Endothelial cell of umbilical vein (primary cell): ENCODE measurements at regions not wholly inside any gene's neighbourhood (a gene's known extent, or its start where the extent isn't known, plus 50 kb on each side); places are given as distances from the start of the nearest gene placed in this dataset.

Source experiments
- BruUV-seq: library from RNA; stranded (reverse); fragments of 400-500 nt; replicated peaks from 2 replicates; lab custom pipeline; 2021; lab: Mats Ljungman, UMichigan
- CTCF ChIA-PET: fragments of 300-600, 350-600 bp; sonication (Branson Sonifier 250); formaldehyde crosslinking; loops from one replicate; lab custom pipeline; 2021; ENCODE audit warnings: antibody characterized with exemption, inconsistent platforms; lab: Charles Lee
- POLR2A ChIA-PET: fragments of 300-600, 350-600 bp; sonication (Branson Sonifier 250); formaldehyde crosslinking; loops from one replicate; lab custom pipeline; 2021; ENCODE audit warnings: antibody characterized with exemption, inconsistent platforms; lab: Charles Lee
- DNase-seq: peaks from one replicate; pipeline ENCODE4 v3.0.0-alpha.2; 2011; ENCODE audit warnings: low read depth, low spot score
- FAIRE-seq: peaks from 2 replicates; lab custom pipeline; 2011; peaks lifted over from hg19 to GRCh38; lab: Jason Lieb, UNC
- H2AFZ ChIP-seq: 2 replicates; pipeline ENCODE4 v1.6.0; 2012; ENCODE audit warnings: low read depth, low read length, control low read depth, inconsistent platforms
- H3K27ac ChIP-seq: 2 replicates; pipeline ENCODE4 v1.5.1; 2011; ENCODE audit warnings: low read depth, mild to moderate bottlenecking, control low read depth, low read length, moderate library complexity; ENCODE audit not compliant: insufficient read depth
- H3K27me3 ChIP-seq, 2 experiments: 2 replicates each; pipeline versions ENCODE4 v1.6.0 to v1.6.1; 2011; ENCODE audit warnings: low read length in 2 of 2, mixed read lengths in 1 of 2; ENCODE audit not compliant: control insufficient read depth in 2 of 2, insufficient read depth in 2 of 2
- H3K36me3 ChIP-seq, 2 experiments: 2 replicates in 1 of 2; 3 replicates in 1 of 2; pipeline ENCODE4 v1.5.1; 2011; ENCODE audit warnings: low read length in 2 of 2, mild to moderate bottlenecking in 1 of 2, moderate library complexity in 1 of 2; ENCODE audit not compliant: control insufficient read depth in 2 of 2, insufficient read depth in 2 of 2; ENCODE audit errors: extremely low read depth in 1 of 2
- H3K4me1 ChIP-seq: 3 replicates; pipeline ENCODE4 v1.5.1; 2011; ENCODE audit warnings: mild to moderate bottlenecking, low read length; ENCODE audit not compliant: control insufficient read depth, insufficient read depth; ENCODE audit errors: extremely low read depth
- H3K4me2 ChIP-seq: 2 replicates; pipeline ENCODE4 v1.6.1; 2011; ENCODE audit warnings: low read length, control low read depth, mixed read lengths; ENCODE audit not compliant: insufficient read depth
- H3K4me3 ChIP-seq, 3 experiments: fragments of 200-600 bp in 1 of 3; sonication (generic), shearing (Covaris generic) in 1 of 3; replicated peaks in 1 of 3; 2 replicates each; pipeline ENCODE4 v1.5.1; 2011 to 2016; ENCODE audit warnings: control low read depth in 3 of 3, low read length in 3 of 3, mild to moderate bottlenecking in 2 of 3, inconsistent platforms in 1 of 3, low read depth in 1 of 3, moderate library complexity in 1 of 3; ENCODE audit not compliant: insufficient read depth in 1 of 3
- H3K79me2 ChIP-seq: 2 replicates; pipeline ENCODE4 v1.6.0; 2012; ENCODE audit warnings: low read length, inconsistent platforms; ENCODE audit not compliant: control insufficient read depth, insufficient read depth
- H3K9ac ChIP-seq: replicated peaks from 2 replicates; pipeline ENCODE3; 2011; ENCODE audit warnings: low read length, control low read depth; ENCODE audit not compliant: insufficient read depth; ENCODE audit errors: extremely low read depth
- H3K9me1 ChIP-seq: replicated peaks from 3 replicates; pipeline ENCODE4 v1.6.0; 2011; ENCODE audit warnings: mild to moderate bottlenecking, low read length; ENCODE audit not compliant: control insufficient read depth, insufficient read depth; ENCODE audit errors: extremely low read depth
- H3K9me3 ChIP-seq: replicated peaks from 2 replicates; pipeline ENCODE4 v1.5.1; 2012; ENCODE audit warnings: low read length, inconsistent platforms; ENCODE audit not compliant: control insufficient read depth, insufficient read depth
- H4K20me1 ChIP-seq: replicated peaks from 2 replicates; pipeline ENCODE3; 2011; ENCODE audit warnings: mild to moderate bottlenecking, low read length; ENCODE audit not compliant: control insufficient read depth, insufficient read depth; ENCODE audit errors: extremely low read depth
- EZH2 ChIP-seq: IDR thresholded peaks from 2 replicates; pipeline ENCODE4 v1.6.1; 2012; ENCODE audit warnings: borderline replicate concordance, low read depth, mild to moderate bottlenecking, moderate library complexity, low read length, inconsistent platforms; ENCODE audit not compliant: severe bottlenecking
- FOS ChIP-seq: IDR thresholded peaks from 2 replicates; pipeline ENCODE4 v1.6.1; 2011; ENCODE audit warnings: mild to moderate bottlenecking, low read length, moderate library complexity, borderline replicate concordance; ENCODE audit not compliant: insufficient read depth
- GATA2 ChIP-seq: IDR thresholded peaks from 2 replicates; pipeline ENCODE4 v1.7.0; 2011; ENCODE audit warnings: low read depth, mild to moderate bottlenecking, moderate library complexity, mixed read lengths, low read length; ENCODE audit not compliant: insufficient read length, insufficient read depth
- JUN ChIP-seq: IDR thresholded peaks from 2 replicates; pipeline ENCODE4 v1.6.1; 2011; ENCODE audit warnings: borderline replicate concordance, low read depth; ENCODE audit not compliant: insufficient read length, insufficient read depth
- MYC ChIP-seq: IDR thresholded peaks from one replicate; pipeline ENCODE4 v1.6.1; 2011; ENCODE audit warnings: mild to moderate bottlenecking, low read depth, low read length
- POLR2A ChIP-seq: IDR thresholded peaks from 2 replicates; pipeline ENCODE4 v1.6.1; 2012; ENCODE audit warnings: low read depth, mild to moderate bottlenecking, control low read depth, low read length
- POLR2AphosphoS5 ChIP-seq: IDR thresholded peaks from 2 replicates; pipeline ENCODE4 v1.6.1; 2012; ENCODE audit warnings: low read depth, mild to moderate bottlenecking, control low read depth, low read length, moderate library complexity; ENCODE audit not compliant: insufficient read depth
- dilution Hi-C: fragments of 300-500 bp; cut with MboI; formaldehyde crosslinking; loops from one replicate; pipeline ENCODE4 v1.15.0; 2019; ENCODE audit warnings: low sequenced_read_pairs; ENCODE audit not compliant: extremely low pct_ligation_motif_present
- intact Hi-C: fragments of 100-400 bp; cut with micrococcal nuclease; formaldehyde crosslinking; loops from one replicate; pipeline ENCODE4 v1.10.0; 2022
- TF ChIP-seq, protein P1 (sequence below), 2 donors: IDR thresholded peaks; 1 replicate in 1 of 2; 2 replicates in 1 of 2; pipeline ENCODE4 v1.5.1; 2011; ENCODE audit warnings: low read length in 2 of 2, mild to moderate bottlenecking in 2 of 2, moderate library complexity in 2 of 2, control low read depth in 1 of 2, inconsistent platforms in 1 of 2, low read depth in 1 of 2; ENCODE audit not compliant: insufficient read depth in 1 of 2; ENCODE audit errors: extremely low read depth in 1 of 2
- TF ChIP-seq, protein P2 (sequence below): IDR thresholded peaks from 2 replicates; pipeline ENCODE4 v1.6.1; 2011; ENCODE audit not compliant: insufficient read depth, insufficient read length

DNA sequence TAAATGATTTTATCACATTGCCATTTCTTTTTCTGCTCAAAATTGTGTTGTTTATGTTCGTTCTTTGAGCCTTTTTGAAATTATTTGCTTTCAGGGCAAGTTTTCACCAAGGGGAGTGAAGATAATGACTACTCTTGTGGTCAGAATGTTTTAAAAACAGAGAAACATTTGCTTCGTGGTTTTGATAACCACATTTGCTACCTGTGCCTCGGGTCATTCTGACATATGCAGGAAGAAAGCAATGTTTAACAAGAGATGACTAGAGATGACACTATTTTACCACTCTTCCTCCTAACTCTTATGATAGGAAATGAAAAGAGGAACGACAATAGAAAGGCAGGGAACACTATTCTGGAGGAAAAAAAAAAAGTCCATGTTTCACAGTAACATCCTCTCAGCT lies 1496.5 kb upstream of the GOT2 start:
- Histone ChIP-seq H3K4me1 (no peaks in the 10 kb centered on the region), H3K36me3 (no peaks in the 10 kb centered on the region), H3K4me2 (no peak overlapping the region), H4K20me1 (no peaks in the 10 kb centered on the region), H2AFZ (no peak overlapping the region), H3K9ac (no peak overlapping the region), H3K9me1 (no peaks in the 10 kb centered on the region), H3K79me2 (no peaks in the 10 kb centered on the region), H3K9me3 (no peaks in the 10 kb centered on the region), H3K4me3 (no peak overlapping the region), H3K27me3 (no peaks in the 10 kb centered on the region), H3K27ac (no peak overlapping the region)
- POLR2A ChIA-PET = no interaction called here
- intact Hi-C loops = no loop called here
- FAIRE-seq = no peak
- dilution Hi-C loops = no loop called here
- TF ChIP-seq, protein P1, sequence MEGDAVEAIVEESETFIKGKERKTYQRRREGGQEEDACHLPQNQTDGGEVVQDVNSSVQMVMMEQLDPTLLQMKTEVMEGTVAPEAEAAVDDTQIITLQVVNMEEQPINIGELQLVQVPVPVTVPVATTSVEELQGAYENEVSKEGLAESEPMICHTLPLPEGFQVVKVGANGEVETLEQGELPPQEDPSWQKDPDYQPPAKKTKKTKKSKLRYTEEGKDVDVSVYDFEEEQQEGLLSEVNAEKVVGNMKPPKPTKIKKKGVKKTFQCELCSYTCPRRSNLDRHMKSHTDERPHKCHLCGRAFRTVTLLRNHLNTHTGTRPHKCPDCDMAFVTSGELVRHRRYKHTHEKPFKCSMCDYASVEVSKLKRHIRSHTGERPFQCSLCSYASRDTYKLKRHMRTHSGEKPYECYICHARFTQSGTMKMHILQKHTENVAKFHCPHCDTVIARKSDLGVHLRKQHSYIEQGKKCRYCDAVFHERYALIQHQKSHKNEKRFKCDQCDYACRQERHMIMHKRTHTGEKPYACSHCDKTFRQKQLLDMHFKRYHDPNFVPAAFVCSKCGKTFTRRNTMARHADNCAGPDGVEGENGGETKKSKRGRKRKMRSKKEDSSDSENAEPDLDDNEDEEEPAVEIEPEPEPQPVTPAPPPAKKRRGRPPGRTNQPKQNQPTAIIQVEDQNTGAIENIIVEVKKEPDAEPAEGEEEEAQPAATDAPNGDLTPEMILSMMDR (IDR thresholded peaks at IDR 0.05; ENCODE audit: extremely low read depth in 1 of 2, insufficient read depth in 1 of 2, low read depth in 1 of 2, low read length in 2 of 2) = no peak
- TF ChIP-seq GATA2 (no peak), POLR2A (no peak)
- TF ChIP-seq, protein P2, sequence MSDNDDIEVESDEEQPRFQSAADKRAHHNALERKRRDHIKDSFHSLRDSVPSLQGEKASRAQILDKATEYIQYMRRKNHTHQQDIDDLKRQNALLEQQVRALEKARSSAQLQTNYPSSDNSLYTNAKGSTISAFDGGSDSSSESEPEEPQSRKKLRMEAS = no peak
- CTCF ChIA-PET = no interaction called here
- no peak for DNase-seq
- no TSS peak for BruUV-seq

DNA sequence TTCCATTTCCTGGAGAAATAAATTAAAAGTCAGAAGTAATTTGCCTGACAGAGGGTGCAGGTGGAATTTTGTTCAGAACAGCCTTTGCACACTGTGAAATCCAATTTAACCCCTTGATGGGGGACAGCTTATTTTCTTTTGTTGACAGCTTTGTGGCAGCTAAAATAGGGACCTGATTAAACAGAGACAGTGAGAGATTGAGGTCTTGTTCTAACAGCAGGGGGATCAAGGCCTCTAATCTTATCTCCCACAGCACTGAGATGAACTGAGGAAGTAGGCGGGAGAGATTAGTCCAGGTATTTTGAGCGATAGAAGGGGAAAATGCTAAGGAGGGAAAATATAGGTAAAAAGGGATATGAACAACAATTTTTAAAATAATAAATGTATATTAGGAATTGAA lies 1491.4 kb upstream of the GOT2 start:
- H3K4me3 ChIP-seq = no peak overlapping the region
- H2AFZ ChIP-seq = no peak overlapping the region
- H3K9me3 ChIP-seq = no peaks in the 10 kb centered on the region
- H3K27me3 ChIP-seq = no peaks in the 10 kb centered on the region
- H4K20me1 ChIP-seq = no peaks in the 10 kb centered on the region
- H3K4me2 ChIP-seq = no peak overlapping the region
- no peak for DNase-seq
- dilution Hi-C loops (no loop called here), intact Hi-C loops (no loop called here)
- ChIA-PET POLR2A (no interaction called here), CTCF (no interaction called here)
- no peak overlapping the region for H3K27ac ChIP-seq
- no peaks in the 10 kb centered on the region for H3K79me2 ChIP-seq
- no peak for FAIRE-seq
- H3K4me1 ChIP-seq = no peaks in the 10 kb centered on the region
- TF ChIP-seq JUN (no peak), POLR2AphosphoS5 (no peak), POLR2A (no peak), FOS (no peak), EZH2 (no peak), MYC (no peak), GATA2 (no peak)
- TF ChIP-seq, protein P2 = no peak
- TF ChIP-seq, protein P1 (IDR thresholded peaks at IDR 0.05; ENCODE audit: extremely low read depth in 1 of 2, insufficient read depth in 1 of 2, low read depth in 1 of 2, low read length in 2 of 2) = no peak
- H3K9ac ChIP-seq = no peak overlapping the region
- H3K36me3 ChIP-seq = no peaks in the 10 kb centered on the region
- no peaks in the 10 kb centered on the region for H3K9me1 ChIP-seq
- no TSS peak for BruUV-seq
